SU-DHL-6 (cell line): ENCODE measurements at regions not wholly inside any gene's neighbourhood (a gene's known extent, or its start where the extent isn't known, plus 50 kb on each side); places are given as distances from the start of the nearest gene placed in this dataset.
"Not testable (repeated sequence)": the region's sequence is repeated elsewhere in the genome, so short reads cannot be mapped to it uniquely, and the experiment has no call there.

ENCODE experiments used
- H2AFZ ChIP-seq: fragments of 200-600 bp; sonication (generic); 2 replicates; pipeline ENCODE4 v1.6.1; 2014; ENCODE audit warnings: low read depth, mild to moderate bottlenecking, moderate library complexity, mixed read lengths, antibody characterized with exemption, low read length; ENCODE audit not compliant: severe bottlenecking
- H3F3A ChIP-seq: fragments of 200-600 bp; shearing (Covaris generic); 2 replicates; pipeline ENCODE4 v1.6.0; 2016; ENCODE audit warnings: antibody characterized with exemption, mild to moderate bottlenecking; ENCODE audit not compliant: insufficient read depth
- H3K27ac ChIP-seq: fragments of 200-600 bp; sonication (generic); 2 replicates; pipeline ENCODE4 v1.5.1; 2016; ENCODE audit warnings: low read depth, mild to moderate bottlenecking, low read length, moderate library complexity, mixed read lengths
- H3K27me3 ChIP-seq: fragments of 200-600 bp; sonication (generic), shearing (Covaris generic); 2 replicates; pipeline ENCODE4 v1.6.0; 2014; ENCODE audit warnings: mild to moderate bottlenecking, low read length
- H3K36me3 ChIP-seq: fragments of 200-600 bp; sonication (generic); 2 replicates; pipeline ENCODE4 v1.6.1; 2014; ENCODE audit warnings: mild to moderate bottlenecking, low read length, mixed read lengths
- H3K4me2 ChIP-seq: fragments of 300-600, 200-600 bp; shearing (Covaris generic), sonication (generic); 2 replicates; pipeline ENCODE4 v1.6.0; 2014; ENCODE audit warnings: low read length, low read depth, mild to moderate bottlenecking; ENCODE audit not compliant: poor library complexity, severe bottlenecking
- H3K4me3 ChIP-seq: fragments of 200-600 bp; sonication (generic); 2 replicates; pipeline ENCODE4 v1.5.1; 2014; ENCODE audit warnings: antibody characterized with exemption, low read length, mild to moderate bottlenecking, mixed read lengths; ENCODE audit not compliant: insufficient read depth, poor library complexity, severe bottlenecking
- H3K79me2 ChIP-seq: fragments of 200-600 bp; sonication (generic); 2 replicates; pipeline ENCODE4 v1.6.1; 2014; ENCODE audit warnings: mild to moderate bottlenecking, low read length, moderate library complexity; ENCODE audit not compliant: insufficient read depth
- H3K9ac ChIP-seq: fragments of 200-600 bp; sonication (generic); 2 replicates; pipeline ENCODE4 v1.7.0; 2014; ENCODE audit warnings: mild to moderate bottlenecking, low read length
- H3K9me2 ChIP-seq: fragments of 200-600 bp; sonication (generic); replicated peaks from 2 replicates; pipeline ENCODE4 v1.6.1; 2014; ENCODE audit warnings: low read length; ENCODE audit not compliant: insufficient read depth
- H3K9me3 ChIP-seq: fragments of 200-600 bp; sonication (generic); 2 replicates; pipeline ENCODE4 v1.6.1; 2014; ENCODE audit warnings: low read length, mixed read lengths; ENCODE audit not compliant: insufficient read depth
- H4K20me1 ChIP-seq: fragments of 200-600 bp; sonication (generic); 2 replicates; pipeline ENCODE4 v1.6.1; 2014; ENCODE audit warnings: low read depth, mild to moderate bottlenecking, antibody characterized with exemption, low read length, moderate library complexity, mixed read lengths
- CTCF ChIP-seq: fragments of 200-600 bp; sonication (generic); IDR thresholded peaks from one replicate; pipeline ENCODE4 v1.5.1; 2017; ENCODE audit warnings: antibody characterized with exemption, mild to moderate bottlenecking, low read length, moderate library complexity; ENCODE audit not compliant: insufficient read depth, poor library complexity, severe bottlenecking
- EZH2phosphoT487 ChIP-seq: fragments of 200-600 bp; sonication (generic), shearing (Covaris generic); conservative IDR thresholded peaks from 2 replicates; pipeline ENCODE4 v1.6.1; 2018; ENCODE audit warnings: mild to moderate bottlenecking, antibody characterized with exemption, low read length, moderate library complexity, mixed read lengths

- no peaks in the 10 kb centered on the region for H3K79me2 ChIP-seq
- H3K27ac ChIP-seq = no peak overlapping the region
- H3K9ac ChIP-seq = no peak overlapping the region
- TF ChIP-seq CTCF = no peak
- TF ChIP-seq EZH2phosphoT487 = no peak
- H4K20me1 ChIP-seq = no peaks in the 10 kb centered on the region
- no peak overlapping the region for H3K4me2 ChIP-seq
- H3K9me3 ChIP-seq = no peaks in the 10 kb centered on the region
- H3K4me3 ChIP-seq = no peak overlapping the region
- no peaks in the 10 kb centered on the region for H3F3A ChIP-seq
- H3K36me3 ChIP-seq = no peaks in the 10 kb centered on the region
- H3K27me3 ChIP-seq = no peaks in the 10 kb centered on the region
- H3K9me2 ChIP-seq = no peaks in the 10 kb centered on the region
- no peak overlapping the region for H2AFZ ChIP-seq
These were observed 186.6 kb downstream of the TMEM47 start for GRCh38 chrX:34470507-34470906.

- H3F3A ChIP-seq = no peaks in the 10 kb centered on the region
- H3K36me3 ChIP-seq = no peaks in the 10 kb centered on the region
- no peak overlapping the region for H2AFZ ChIP-seq
- no peaks in the 10 kb centered on the region for H3K79me2 ChIP-seq
- no peaks in the 10 kb centered on the region for H3K9me2 ChIP-seq
- H3K4me3 ChIP-seq = no peak overlapping the region
- no peak overlapping the region for H3K9ac ChIP-seq
- H3K9me3 ChIP-seq = no peaks in the 10 kb centered on the region
- no peak overlapping the region for H3K27ac ChIP-seq
- H4K20me1 ChIP-seq = no peaks in the 10 kb centered on the region
- TF ChIP-seq CTCF = no peak
- TF ChIP-seq EZH2phosphoT487 = no peak
- H3K4me2 ChIP-seq = no peak overlapping the region
- no peaks in the 10 kb centered on the region for H3K27me3 ChIP-seq
These were observed 189.6 kb downstream of the TMEM47 start for GRCh38 chrX:34467437-34467836.

- not testable (repeated sequence) for H3K36me3 ChIP-seq, H3K9me3 ChIP-seq, H4K20me1 ChIP-seq, H3K9me2 ChIP-seq, H3K27me3 ChIP-seq, H2AFZ ChIP-seq, H3K4me3 ChIP-seq, H3K9ac ChIP-seq, H3K4me2 ChIP-seq, H3K79me2 ChIP-seq, H3K27ac ChIP-seq, H3F3A ChIP-seq
These were observed 193.9 kb downstream of the TMEM47 start for GRCh38 chrX:34463220-34463619.

GRCh38 chrX:34457850-34458249 lies 199.2 kb downstream of the TMEM47 start:
- not testable (repeated sequence) for H3K9me2 ChIP-seq, H3K4me2 ChIP-seq, H3K4me3 ChIP-seq, H2AFZ ChIP-seq, H3K27ac ChIP-seq, H3K79me2 ChIP-seq, H3F3A ChIP-seq, H3K36me3 ChIP-seq, H3K9me3 ChIP-seq, H4K20me1 ChIP-seq, H3K9ac ChIP-seq, H3K27me3 ChIP-seq
